Transverse colon (tissue), 3 donors: ENCODE measurements at regions not wholly inside any gene's neighbourhood (a gene's known extent, or its start where the extent isn't known, plus 50 kb on each side); places are given as distances from the start of the nearest gene placed in this dataset.

Experiments
- POLR2A ChIP-seq: fragments of 450-650 bp; IDR thresholded peaks from one replicate; pipeline ENCODE4 v1.6.1; 2016; ENCODE audit warnings: antibody characterized with exemption, mild to moderate bottlenecking, moderate library complexity
- POLR2AphosphoS5 ChIP-seq, 3 donors: sonication (generic); formaldehyde crosslinking; IDR thresholded peaks; one replicate each; pipeline ENCODE4 v1.6.1; 2016; ENCODE audit warnings: antibody characterized with exemption in 3 of 3

DNA sequence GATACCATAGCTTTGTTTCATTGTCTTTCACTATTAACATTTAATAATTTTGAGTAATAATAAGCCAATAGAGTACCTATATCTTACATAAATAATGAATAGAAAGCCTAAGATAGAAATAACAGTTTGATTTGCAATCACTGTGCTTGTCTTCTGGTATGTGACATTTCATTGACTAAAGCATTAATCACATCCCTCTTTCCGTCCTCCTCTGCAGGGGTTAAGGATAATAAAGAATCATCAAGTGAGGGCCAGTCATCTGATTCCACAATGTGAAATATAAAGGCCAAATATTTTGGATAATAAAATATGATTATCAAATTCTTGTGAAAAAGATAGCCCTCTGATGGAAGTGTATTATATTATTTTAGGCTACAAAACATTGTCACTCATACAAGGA is 2073.4 kb downstream of the ARAP2 start:
- no peak for TF ChIP-seq POLR2AphosphoS5 (IDR thresholded peaks at IDR 0.05)
- TF ChIP-seq POLR2A = no peak
